ENCODE measurements at regions not wholly inside any gene's neighbourhood (a gene's known extent, or its start where the extent isn't known, plus 50 kb on each side); places are given as distances from the start of the nearest gene placed in this dataset.

GRCh38 chr2:120961396-120961795 lies 225.7 kb downstream of the GLI2 start:
- TF ChIP-seq MAX (IDR thresholded peaks at IDR 0.05) (no peak), NFIC (IDR thresholded peaks at IDR 0.05) (no peak), EP300 (IDR thresholded peaks at IDR 0.05; ENCODE audit: borderline replicate concordance) (no peak), CEBPB (IDR thresholded peaks at IDR 0.05) (no peak), TCF12 (IDR thresholded peaks at IDR 0.05; ENCODE audit: low read depth) (no peak), USF1 (IDR thresholded peaks at IDR 0.05) (no peak), RAD21 (IDR thresholded peaks at IDR 0.05; ENCODE audit: low read depth) (no peak)

GRCh38 chr2:120963997-120964705 lies 228.5 kb downstream of the GLI2 start:
- TF ChIP-seq CREB1 (IDR thresholded peaks at IDR 0.05; ENCODE audit: low read depth) (no peak), ZBTB7A (IDR thresholded peaks at IDR 0.05; ENCODE audit: low read depth) (no peak), RAD21 (IDR thresholded peaks at IDR 0.05; ENCODE audit: low read depth) (no peak), EGR1 (IDR thresholded peaks at IDR 0.05) (no peak), FOXM1 (IDR thresholded peaks at IDR 0.05; ENCODE audit: borderline replicate concordance, low read depth) (no peak), CEBPB (IDR thresholded peaks at IDR 0.05) (no peak)

GRCh38 chr2:120964819-120965218 lies 229.2 kb downstream of the GLI2 start:
- TF ChIP-seq ZBTB7A (IDR thresholded peaks at IDR 0.05; ENCODE audit: low read depth) = no peak
- no peak for TF ChIP-seq FOXM1 (IDR thresholded peaks at IDR 0.05; ENCODE audit: borderline replicate concordance, low read depth)
- TF ChIP-seq USF1 (IDR thresholded peaks at IDR 0.05) = no peak
- TF ChIP-seq REST (IDR thresholded peaks at IDR 0.05; ENCODE audit: low read depth) = no peak
- TF ChIP-seq NFIC (IDR thresholded peaks at IDR 0.05) = no peak
- TF ChIP-seq TCF12 (IDR thresholded peaks at IDR 0.05; ENCODE audit: low read depth) = no peak

GRCh38 chr2:120966510-120967254 lies 231.0 kb downstream of the GLI2 start:
- TF ChIP-seq USF1 (IDR thresholded peaks at IDR 0.05) (no peak), TCF12 (IDR thresholded peaks at IDR 0.05; ENCODE audit: low read depth) (no peak), REST (IDR thresholded peaks at IDR 0.05; ENCODE audit: low read depth) (no peak), EGR1 (IDR thresholded peaks at IDR 0.05) (no peak), MAX (IDR thresholded peaks at IDR 0.05) (no peak), CREB1 (IDR thresholded peaks at IDR 0.05; ENCODE audit: low read depth) (no peak), RAD21 (IDR thresholded peaks at IDR 0.05; ENCODE audit: low read depth) (no peak), EP300 (IDR thresholded peaks at IDR 0.05; ENCODE audit: borderline replicate concordance) (no peak), ZBTB7A (IDR thresholded peaks at IDR 0.05; ENCODE audit: low read depth) (no peak), YY1 (IDR thresholded peaks at IDR 0.05; ENCODE audit: low read depth) (no peak)

GRCh38 chr2:120968307-120969015 lies 232.8 kb downstream of the GLI2 start:
- TF ChIP-seq EP300 (IDR thresholded peaks at IDR 0.05; ENCODE audit: borderline replicate concordance) (no peak), REST (IDR thresholded peaks at IDR 0.05; ENCODE audit: low read depth) (no peak), TAF1 (IDR thresholded peaks at IDR 0.05; ENCODE audit: low read depth) (no peak), USF1 (IDR thresholded peaks at IDR 0.05) (no peak), ZBTB7A (IDR thresholded peaks at IDR 0.05; ENCODE audit: low read depth) (no peak), MAX (IDR thresholded peaks at IDR 0.05) (no peak), TEAD4 (IDR thresholded peaks at IDR 0.05) (no peak), CREB1 (IDR thresholded peaks at IDR 0.05; ENCODE audit: low read depth) (no peak), RAD21 (IDR thresholded peaks at IDR 0.05; ENCODE audit: low read depth) (no peak), YY1 (IDR thresholded peaks at IDR 0.05; ENCODE audit: low read depth) (no peak)
